NB4 (cell line): ENCODE measurements at regions not wholly inside any gene's neighbourhood (a gene's known extent, or its start where the extent isn't known, plus 50 kb on each side); places are given as distances from the start of the nearest gene placed in this dataset.

Experiments used
- CTCF ChIP-seq: IDR thresholded peaks from one replicate; pipeline ENCODE4 v1.5.1; 2012; ENCODE audit warnings: low read depth, low read length
- MAX ChIP-seq: IDR thresholded peaks from 2 replicates; pipeline ENCODE4 v1.6.1; 2011; ENCODE audit warnings: low read depth, low read length
- MYC ChIP-seq: IDR thresholded peaks from 2 replicates; pipeline ENCODE4 v1.6.1; 2011; ENCODE audit warnings: low read depth, low read length
- POLR2A ChIP-seq: IDR thresholded peaks from 2 replicates; pipeline ENCODE4 v1.6.1; 2011; ENCODE audit warnings: mild to moderate bottlenecking; ENCODE audit not compliant: insufficient read length; ENCODE audit errors: extremely low read depth

DNA sequence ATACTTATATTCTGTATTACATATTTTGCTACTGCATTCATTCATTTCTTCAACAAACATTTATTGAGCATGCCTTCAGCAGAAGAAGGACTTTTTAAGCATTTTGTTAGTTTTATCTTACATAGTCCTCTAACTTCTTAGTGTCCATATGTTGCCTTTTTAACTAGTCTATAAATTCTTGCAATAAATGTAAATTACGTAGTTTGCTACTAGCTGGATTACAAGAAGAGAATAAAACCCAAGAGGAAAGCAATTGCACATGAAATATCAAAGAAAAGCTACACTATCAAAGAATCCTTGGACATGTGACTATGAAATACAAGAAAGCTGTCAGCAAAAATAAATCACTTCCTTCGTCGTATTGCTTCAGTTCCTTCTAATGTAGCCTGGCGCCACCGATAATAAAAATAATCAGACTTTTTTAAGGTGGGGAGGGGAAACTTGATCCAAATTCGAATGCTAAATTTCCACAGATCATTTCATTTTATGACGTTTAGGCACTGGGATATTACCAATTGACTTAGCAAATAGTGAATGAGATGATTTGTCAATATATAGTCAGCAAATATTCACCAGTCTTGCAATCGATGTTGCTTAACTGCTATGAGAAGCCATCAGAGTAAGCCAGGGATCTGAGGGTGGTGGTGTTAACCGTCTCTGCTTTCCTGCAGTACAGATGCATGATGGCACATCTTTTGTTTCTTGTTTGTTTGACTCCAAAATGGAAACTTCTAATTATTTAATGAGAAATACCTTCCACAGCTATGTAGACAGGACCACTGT, 258.7 kb upstream of the EXOC2 start:
- TF ChIP-seq CTCF: no peak
- TF ChIP-seq MAX: no peak
- TF ChIP-seq POLR2A: no peak
- no peak for TF ChIP-seq MYC
